Neural cell (in vitro differentiated cells): ENCODE measurements at regions not wholly inside any gene's neighbourhood (a gene's known extent, or its start where the extent isn't known, plus 50 kb on each side); places are given as distances from the start of the nearest gene placed in this dataset.

ENCODE experiments used
- EP300 ChIP-seq: fragments of 450-650 bp; conservative IDR thresholded peaks from 2 replicates; pipeline ENCODE4 v1.6.1; 2014; ENCODE audit warnings: antibody characterized with exemption, mild to moderate bottlenecking, moderate library complexity; ENCODE audit not compliant: poor library complexity, severe bottlenecking
- EZH2 ChIP-seq: fragments of 200-600, 300-800 bp; shearing (Covaris generic), sonication (generic); IDR thresholded peaks from 2 replicates; pipeline ENCODE4 v1.6.1; 2014; ENCODE audit warnings: antibody characterized with exemption, low read length, borderline replicate concordance, mild to moderate bottlenecking; ENCODE audit not compliant: insufficient read depth, poor library complexity, severe bottlenecking
- POLR2AphosphoS5 ChIP-seq: IDR thresholded peaks from 2 replicates; pipeline ENCODE4 v1.6.1; 2012
- REST ChIP-seq: IDR thresholded peaks from 2 replicates; pipeline ENCODE4 v1.6.1; 2012; ENCODE audit warnings: borderline replicate concordance
- TF ChIP-seq, protein P1 (sequence below): fragments of 450-650 bp; IDR thresholded peaks from 2 replicates; pipeline ENCODE4 v1.5.1; 2014; ENCODE audit warnings: antibody characterized with exemption, mild to moderate bottlenecking, moderate library complexity; ENCODE audit not compliant: poor library complexity, severe bottlenecking

DNA sequence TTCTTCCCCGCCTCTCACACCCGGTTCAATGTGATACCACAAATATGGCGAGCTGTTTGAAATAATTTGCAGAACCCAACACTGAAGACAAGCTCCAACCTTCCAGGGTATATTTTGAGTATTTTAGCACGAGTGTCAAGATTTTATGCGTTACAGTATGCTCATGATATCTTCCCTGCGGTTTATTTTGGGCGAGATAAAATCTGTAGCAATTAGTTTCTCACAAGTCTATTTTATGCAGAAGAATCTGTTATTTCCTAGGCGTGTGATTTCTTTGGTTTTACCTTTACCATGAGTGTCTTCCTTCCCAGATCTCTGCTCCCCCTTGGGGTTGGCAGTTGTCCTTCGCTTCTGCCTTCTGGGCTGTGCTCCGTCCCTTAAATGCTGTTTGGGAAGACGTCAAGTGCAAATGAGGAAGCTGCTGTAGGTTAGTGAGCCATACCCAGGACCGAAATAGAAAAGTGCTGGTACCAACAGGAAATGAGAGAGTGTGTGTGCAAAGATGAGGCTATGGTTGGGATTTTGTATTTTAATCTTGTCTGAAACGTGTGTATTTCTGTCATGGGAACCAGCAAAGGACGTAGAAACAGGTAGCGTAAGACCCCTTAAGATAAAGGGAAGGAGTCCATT is 299.8 kb downstream of the KLF6 start:
- TF ChIP-seq, protein P1, sequence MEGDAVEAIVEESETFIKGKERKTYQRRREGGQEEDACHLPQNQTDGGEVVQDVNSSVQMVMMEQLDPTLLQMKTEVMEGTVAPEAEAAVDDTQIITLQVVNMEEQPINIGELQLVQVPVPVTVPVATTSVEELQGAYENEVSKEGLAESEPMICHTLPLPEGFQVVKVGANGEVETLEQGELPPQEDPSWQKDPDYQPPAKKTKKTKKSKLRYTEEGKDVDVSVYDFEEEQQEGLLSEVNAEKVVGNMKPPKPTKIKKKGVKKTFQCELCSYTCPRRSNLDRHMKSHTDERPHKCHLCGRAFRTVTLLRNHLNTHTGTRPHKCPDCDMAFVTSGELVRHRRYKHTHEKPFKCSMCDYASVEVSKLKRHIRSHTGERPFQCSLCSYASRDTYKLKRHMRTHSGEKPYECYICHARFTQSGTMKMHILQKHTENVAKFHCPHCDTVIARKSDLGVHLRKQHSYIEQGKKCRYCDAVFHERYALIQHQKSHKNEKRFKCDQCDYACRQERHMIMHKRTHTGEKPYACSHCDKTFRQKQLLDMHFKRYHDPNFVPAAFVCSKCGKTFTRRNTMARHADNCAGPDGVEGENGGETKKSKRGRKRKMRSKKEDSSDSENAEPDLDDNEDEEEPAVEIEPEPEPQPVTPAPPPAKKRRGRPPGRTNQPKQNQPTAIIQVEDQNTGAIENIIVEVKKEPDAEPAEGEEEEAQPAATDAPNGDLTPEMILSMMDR = no peak
- TF ChIP-seq EP300 = no peak
- TF ChIP-seq EZH2 = no peak
- TF ChIP-seq REST = no peak
- TF ChIP-seq POLR2AphosphoS5 = no peak
